GDM1 (cell line): ENCODE measurements at regions not wholly inside any gene's neighbourhood (a gene's known extent, or its start where the extent isn't known, plus 50 kb on each side); places are given as distances from the start of the nearest gene placed in this dataset.
A peak's percentile ranks its signal among the peaks of the same experiment; 100 is the strongest.
"Not testable (repeated sequence)": the region's sequence is repeated elsewhere in the genome, so short reads cannot be mapped to it uniquely, and the experiment has no call there.

Experiments used
- DNase-seq: peaks from one replicate; lab custom pipeline; 2025; lab: John Stamatoyannopoulos, UW

- DNase-seq = no peak
Measured at GRCh38 chr16:85527042-85527766, 85.9 kb upstream of the GSE1 start.

GRCh38 chr16:85527767-85528297 is 85.3 kb upstream of the GSE1 start:
- no peak for DNase-seq

DNA sequence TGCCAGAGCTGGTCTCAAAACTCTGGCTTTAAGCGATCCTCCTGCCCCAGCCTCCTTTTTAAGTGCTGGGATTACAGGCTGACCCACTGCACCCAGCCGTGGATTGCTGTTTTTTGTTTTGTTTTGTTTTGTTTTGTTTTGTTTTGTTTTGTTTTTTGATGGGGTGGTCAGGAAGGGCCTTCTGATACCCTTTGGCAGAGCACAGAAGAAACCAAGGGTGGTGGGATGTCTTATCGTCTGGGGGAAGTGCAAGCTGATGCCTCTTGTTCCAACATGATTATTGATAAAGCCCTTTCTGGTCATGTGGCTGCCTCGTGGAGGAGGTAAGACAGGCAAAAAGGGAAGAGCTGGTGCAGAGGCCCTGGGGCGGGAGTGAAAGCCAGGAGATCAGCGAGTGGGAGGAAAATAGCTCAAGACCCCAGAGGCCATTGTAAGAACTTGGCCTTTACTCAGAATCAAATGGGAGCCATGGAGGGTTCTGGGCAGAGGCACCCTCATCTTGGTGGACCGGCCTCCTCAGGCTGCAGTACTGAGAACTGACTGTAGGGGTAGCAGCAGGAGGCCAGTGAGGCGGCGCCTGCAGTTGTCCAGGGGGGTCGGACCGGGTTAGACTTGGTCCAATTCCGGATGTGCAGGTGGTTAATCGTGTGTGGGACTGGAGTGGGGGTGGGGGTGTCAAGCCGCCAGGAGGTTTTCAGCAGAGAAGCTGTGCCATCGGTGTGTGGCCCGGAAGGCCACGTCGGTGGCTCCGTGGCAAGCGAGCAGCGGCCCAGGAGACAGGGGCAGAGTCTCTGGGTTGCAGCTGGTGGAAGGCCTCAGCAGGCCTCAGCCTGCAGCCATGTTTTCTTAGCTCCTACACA is 84.4 kb upstream of the GSE1 start:
- no peak for DNase-seq

DNA sequence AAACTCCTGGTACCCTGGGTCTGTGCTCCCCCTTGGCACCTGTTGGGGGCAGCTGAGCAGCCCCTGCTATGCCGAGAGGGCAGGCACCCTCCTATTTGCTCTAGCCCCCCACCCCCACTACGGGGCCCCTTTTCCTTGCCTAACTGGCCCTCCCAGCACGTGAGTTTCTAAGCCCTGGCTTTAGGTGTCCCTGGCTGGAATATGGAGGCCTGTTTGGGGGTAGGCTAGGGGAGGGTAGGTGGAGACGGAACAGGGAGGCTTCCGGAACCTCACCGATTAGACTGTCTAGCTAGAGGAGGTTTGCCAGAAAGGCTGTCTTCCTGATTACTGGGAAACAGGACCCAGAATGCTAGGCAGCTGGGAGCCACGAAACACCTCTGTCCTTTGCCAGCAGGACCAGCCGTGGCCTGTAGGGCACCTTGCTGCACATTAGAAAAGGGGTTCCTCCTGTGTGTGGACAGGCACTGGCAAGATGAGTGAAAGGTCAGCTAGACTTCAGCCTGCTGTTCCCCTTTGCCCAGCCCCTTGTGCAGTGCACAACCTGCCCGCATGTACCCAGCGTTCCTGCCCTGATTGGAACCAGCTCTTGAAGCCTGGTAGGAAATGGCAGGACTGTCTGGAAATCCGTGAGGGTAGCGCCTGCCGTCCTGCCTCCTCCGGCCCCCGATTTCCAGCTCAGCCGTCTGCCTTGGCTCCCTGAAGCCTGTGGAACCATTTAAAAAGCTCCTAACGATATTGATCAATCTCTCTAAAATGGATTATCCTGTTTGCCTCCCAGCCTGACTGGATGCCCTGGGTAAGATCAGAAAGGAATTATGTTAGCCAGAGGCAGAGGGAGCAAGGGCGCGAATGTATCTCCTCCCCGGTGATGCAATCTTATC is 83.4 kb upstream of the GSE1 start:
- no peak for DNase-seq

- DNase-seq = no peak
Measured at GRCh38 chr16:85530370-85530739, 82.8 kb upstream of the GSE1 start.

DNA sequence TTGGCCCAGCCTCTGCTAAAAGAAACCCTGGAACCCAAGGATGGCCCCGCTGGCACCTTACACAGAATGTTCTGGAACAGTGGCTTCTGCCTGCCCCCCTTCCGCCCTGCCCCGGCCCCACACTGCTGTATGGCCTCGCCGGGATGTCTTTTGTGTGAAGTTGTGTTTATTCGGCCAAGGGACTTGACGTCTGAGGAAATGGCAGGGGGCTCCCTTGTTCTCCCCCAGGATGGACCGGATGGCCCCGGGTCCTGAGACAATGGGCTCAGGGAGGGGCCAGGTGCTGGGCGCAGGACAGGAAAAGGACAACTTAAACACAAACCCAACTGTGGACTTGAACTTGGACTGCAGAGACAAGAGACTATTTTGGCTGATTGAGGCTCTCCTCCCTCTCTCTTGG is 81.6 kb upstream of the GSE1 start:
- DNase-seq = no peak

DNA sequence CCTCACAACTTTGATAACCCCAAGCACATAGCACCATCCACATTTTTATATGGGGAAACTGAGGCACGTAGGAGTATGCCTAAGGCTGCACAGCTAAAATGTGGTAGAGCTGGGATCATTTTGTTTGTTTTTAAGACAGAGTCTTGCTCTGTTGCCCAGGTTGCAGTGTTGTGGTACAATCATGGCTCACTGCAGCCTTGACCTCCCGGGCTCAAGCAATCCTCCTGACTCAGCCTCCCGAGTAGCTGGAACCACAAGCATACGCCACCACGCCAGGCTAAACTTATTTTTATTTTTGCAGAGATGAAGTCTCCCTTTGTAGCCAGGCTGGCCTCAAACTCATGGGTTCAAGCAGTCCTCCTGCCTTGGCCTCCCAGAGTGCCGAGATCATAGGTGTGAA is 81.0 kb upstream of the GSE1 start:
- DNase-seq = no peak

DNA sequence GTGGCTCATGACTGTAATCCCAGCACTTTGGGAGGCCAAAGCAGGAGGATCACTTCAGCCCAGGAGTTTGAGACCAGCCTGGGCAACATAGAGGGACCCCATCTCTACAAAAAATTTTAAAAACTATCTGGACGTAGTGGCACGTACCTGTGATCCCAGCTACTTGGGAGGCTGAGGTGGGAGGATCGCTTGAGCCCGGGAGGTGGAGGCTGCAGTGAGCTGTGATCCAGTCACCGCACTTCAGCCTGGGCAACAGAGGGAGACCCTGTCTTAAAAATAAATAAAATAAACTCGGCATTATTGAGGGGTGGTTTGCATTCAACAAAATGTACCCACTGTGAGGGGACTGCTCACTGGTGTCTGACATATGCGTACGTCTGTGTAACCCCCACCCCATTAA is 79.5 kb upstream of the GSE1 start:
- not testable (repeated sequence) for DNase-seq

DNA sequence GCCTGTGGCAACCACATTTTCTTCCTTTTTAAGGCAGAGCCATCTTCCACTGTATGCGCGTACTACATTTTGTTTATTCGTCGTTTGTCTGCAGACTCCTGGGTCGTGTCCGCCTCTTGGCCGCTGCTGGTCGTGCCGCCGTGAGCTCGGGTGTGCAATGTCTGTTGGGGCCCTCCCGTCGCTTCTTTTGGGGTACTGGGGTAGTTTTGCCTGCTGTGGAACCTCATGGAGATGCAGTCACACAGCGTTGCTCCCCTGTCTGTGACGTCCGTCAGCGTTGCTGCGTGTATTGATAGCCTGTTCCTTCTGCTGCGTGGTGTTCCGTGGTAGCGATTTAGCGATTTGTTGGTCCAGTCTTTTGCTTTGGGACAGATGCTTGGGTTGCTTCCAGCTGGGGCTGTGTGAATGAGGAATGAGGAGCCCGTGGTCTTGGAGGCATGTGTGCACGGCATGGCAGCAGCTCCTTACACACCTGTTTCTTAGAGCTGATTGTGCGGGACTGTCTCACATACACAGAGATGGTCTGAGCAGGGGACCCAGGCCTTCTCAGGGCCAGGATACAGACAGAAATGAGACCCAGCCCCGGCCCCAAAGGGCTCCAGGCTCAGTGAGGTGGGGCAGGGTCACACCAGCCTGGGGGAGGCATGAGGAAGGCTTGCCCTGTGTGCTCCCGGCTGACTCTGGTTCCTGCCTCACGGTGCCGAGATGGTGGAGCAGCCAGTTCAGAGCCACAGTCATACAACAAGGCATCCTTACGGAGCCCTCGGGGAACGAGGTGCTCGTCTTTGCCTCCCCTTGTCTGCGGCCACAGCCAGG is 78.4 kb upstream of the GSE1 start:
- DNase-seq = no peak

DNA sequence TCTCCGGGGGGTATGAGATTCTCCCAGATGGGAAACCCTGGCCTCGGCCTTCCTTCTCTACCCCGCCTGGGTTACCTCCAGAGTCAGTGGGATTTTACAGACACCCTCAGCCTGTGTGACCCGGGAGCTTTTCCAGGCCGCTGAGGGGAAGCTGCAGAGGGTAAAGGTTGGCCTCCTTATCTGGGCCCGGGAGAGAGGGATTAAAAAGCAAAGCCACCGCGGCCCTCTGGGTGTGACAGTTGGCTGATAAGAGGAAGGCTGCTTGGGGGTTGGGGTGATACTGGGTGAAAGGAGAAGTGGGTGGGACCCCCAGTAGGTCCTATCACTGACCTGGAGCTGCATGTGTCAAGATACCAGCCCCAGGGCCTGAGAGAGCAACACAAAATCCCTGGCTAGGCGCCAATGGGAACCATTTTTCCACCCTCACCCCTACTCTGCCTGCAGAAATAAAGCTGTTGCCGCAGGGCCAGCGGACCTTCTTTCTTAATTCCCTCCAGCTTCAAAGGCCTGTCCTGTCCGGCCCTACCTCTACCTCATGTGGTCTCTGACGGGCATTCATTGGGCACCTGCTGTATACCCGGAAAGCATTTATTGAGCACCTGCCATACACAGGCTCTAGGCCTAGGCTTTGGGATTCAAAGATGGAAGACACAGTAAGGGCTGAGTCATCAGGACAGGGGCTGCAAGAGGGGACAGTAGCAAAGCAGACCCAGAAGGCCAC is 77.6 kb upstream of the GSE1 start:
- peak; percentile 27 for DNase-seq

- peak; percentile 56 for DNase-seq
Measured at GRCh38 chr16:85536073-85536410, 77.1 kb upstream of the GSE1 start.

- DNase-seq = no peak
Measured at GRCh38 chr16:85536411-85537330, 76.5 kb upstream of the GSE1 start.

DNA sequence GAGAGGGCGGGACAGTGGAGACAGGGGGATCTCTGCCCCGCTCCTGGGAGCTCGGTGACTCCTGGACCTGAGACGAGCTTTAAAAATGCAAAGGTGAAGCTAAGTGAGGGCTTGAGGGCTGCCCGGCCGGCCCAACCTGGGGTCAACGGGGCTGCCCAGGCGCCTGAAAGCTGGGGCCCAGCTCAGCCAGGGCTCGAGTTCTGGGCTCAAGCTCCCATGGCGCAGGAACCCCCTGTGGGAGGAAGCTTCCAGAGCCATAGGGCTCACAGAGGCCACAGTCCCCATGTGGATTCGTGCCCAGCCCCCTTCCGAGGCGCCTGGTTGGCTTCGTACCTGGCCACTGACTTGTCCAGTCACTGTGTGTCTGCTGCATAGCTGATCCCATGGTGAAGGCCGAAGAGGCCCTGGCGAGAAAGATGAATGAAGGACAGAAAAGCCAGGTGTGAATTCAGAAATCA is 75.8 kb upstream of the GSE1 start:
- no peak for DNase-seq

GRCh38 chr16:85537795-85538401 is 75.2 kb upstream of the GSE1 start:
- DNase-seq = no peak

- no peak for DNase-seq
Measured at GRCh38 chr16:85539084-85539483, 74.0 kb upstream of the GSE1 start.

DNA sequence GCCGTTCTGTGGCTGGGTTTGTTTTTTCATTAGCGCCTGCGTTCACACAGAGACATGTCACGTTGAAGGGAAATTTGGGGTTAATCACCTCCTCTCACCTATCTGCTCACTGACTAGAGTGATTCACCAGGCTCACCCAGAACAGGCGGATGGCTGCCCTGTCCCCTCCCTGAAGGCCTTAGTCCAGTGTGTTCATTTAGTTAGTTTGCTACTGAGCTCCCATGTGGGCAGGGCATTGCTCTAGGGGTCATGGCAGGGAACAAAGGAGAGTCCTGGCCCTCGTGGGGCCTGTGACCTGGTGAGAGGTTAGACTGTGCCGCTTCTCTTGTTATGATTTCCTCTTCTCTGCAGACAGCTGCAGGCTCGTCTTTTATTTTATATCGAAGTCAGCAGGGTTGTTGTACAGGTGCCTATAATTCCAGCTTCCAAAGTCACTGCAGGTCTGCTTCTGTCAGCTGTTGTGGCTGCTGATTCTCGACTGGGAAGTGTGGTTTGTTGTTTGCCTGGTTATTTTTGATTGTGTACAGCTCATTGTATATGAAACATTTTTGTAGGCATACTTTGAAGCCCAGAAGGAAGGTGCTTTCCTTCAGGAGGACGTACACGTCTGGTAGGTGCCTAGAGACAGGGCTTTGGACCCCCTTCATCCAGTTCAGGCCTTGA is 73.4 kb upstream of the GSE1 start:
- no peak for DNase-seq

- no peak for DNase-seq
Measured at GRCh38 chr16:85541181-85541580, 71.9 kb upstream of the GSE1 start.

DNA sequence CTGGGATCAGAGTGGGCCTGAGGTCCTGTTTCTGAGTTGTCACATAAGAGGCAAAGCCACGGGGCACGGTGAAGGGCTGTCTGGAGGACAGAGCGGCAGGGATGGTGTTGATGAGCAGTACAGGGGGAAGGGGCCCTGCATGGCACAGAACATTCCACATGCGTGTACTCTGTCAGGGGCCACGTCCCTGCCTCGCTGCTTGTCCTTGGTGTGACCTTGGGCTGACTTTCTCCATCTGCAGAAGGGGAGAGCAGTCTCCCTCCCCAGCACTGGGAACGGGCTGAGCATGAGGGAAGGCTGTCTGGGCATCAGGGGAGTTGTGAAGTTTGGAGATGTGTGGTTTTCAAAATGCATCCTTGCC is 71.5 kb upstream of the GSE1 start:
- DNase-seq = no peak
